ENCODE measurements at regions not wholly inside any gene's neighbourhood (a gene's known extent, or its start where the extent isn't known, plus 50 kb on each side); places are given as distances from the start of the nearest gene placed in this dataset.

DNA sequence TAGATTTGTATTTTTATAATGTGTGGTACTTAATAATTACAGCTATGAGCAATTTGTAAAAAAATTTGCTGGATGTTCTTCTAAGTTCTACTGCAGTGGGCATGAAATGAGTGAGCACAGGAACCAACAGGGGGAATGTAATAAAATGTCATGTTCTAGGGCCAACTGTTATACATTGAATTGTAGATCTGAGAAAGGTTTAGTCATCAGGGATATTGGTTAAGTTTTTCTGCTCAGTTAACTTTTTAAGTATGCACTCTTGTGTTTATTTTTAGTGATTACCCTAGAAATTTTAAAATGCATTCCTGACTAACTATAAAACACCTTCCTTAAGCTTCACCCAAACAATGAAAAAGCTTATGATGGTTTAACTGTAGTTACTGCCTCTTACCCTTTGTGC lies 101.8 kb downstream of the CAND1 start:
- DNase-seq (ENCODE audit: low read depth in 1 of 2, low spot score in 1 of 2): no peak

DNA sequence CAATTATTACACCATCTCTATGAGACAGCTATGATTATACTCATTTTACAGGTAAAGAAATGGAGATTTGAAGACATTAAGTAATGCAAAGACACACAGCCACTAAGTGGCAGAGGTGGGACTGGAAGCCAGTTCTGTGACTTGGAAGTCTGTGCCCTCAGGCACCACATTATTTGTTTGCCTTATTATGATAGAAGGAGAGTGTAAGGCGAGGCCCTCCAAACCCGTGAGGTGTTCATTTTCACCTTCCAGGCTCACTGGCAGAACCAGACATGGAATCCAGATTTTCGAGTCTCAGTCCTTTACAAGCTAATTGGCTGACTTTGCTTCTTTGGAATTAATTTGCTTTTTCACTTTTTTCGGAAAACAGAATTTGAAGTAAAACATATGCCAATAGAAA lies 107.9 kb downstream of the CAND1 start:
- no peak for DNase-seq (ENCODE audit: low read depth in 1 of 2, low spot score in 1 of 2)

DNA sequence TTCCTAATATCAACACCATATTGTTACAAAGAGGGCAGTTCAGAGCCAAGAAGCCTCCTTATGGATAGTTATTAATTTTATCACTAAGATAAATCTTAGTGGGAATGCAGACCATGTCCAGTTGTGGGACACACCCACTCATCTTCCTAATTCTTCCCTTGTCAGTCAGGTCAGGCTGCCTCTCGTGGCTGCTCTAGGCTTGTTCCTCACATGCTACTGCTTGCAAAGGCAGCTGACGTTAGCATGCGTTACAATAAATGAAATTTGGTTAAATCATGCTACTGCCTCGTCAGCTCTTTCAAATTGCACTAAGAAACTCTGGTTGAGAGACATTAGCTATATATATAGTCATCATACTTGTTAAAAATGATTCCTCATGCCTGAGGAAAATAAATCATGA lies 108.4 kb downstream of the CAND1 start:
- no peak for DNase-seq (ENCODE audit: low read depth in 1 of 2, low spot score in 1 of 2)

DNA sequence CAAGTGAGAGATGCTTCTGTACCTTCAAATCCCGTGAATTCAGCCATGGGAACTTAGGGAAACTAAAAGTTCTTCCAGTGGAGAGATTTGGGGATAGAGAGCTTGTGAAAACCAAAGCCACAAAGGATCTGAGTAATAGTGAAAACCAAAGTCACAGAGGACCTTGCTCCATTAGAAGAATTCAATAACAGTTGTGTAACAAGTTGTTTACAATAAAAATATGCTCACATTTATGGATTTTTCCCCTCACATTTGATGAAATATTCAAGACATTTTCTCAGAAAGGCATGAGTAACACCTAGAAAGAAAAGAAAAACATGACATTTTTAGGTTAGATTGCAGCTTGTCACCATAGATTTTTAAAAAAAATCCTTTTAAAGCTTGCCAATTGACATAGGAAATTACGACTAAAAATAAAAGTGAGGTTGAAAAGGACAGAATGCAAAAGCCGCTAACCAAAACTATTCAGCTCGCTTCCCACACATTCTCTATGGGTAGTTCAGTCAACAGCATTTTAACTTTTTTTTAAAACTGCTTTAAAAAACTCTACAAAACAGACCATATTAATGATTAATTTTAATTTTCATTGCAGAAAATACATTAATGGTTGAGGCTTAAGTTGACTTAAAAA lies 113.2 kb downstream of the CAND1 start:
- DNase-seq (ENCODE audit: low read depth in 1 of 2, low spot score in 1 of 2): no peak

DNA sequence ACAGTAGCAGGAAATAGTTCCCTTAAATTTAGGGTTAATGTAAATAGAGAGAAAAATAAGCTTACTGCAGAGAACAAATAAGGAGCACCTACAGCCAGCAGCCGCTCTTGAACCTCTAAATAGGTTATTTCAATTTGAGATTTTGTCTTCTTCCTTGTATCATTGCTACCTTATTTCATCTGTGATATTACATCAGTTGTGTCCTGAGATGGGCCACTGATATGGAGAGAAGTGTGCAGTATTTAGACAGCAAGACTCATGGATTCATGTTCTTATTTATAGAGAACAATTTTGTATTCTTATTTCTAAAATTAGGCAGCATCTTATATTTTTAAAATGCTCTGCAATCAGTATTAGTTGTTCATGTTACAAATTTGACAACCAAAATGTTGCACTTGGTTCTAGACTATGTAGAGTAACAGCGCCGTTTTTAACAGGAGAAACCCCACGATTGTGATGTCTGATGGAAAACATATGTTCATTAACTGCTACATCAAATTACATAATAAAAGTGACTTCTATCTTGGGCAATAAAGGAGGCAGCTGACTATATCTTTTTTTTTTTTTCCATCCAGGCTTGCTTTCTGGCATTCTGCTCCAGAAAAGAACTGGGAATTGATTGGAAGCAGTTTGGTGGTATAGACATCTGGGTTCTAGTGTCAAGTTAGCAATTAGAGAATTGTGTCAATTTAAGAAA lies 117.9 kb downstream of the CAND1 start:
- no peak for DNase-seq (ENCODE audit: low read depth in 1 of 2, low spot score in 1 of 2)

DNA sequence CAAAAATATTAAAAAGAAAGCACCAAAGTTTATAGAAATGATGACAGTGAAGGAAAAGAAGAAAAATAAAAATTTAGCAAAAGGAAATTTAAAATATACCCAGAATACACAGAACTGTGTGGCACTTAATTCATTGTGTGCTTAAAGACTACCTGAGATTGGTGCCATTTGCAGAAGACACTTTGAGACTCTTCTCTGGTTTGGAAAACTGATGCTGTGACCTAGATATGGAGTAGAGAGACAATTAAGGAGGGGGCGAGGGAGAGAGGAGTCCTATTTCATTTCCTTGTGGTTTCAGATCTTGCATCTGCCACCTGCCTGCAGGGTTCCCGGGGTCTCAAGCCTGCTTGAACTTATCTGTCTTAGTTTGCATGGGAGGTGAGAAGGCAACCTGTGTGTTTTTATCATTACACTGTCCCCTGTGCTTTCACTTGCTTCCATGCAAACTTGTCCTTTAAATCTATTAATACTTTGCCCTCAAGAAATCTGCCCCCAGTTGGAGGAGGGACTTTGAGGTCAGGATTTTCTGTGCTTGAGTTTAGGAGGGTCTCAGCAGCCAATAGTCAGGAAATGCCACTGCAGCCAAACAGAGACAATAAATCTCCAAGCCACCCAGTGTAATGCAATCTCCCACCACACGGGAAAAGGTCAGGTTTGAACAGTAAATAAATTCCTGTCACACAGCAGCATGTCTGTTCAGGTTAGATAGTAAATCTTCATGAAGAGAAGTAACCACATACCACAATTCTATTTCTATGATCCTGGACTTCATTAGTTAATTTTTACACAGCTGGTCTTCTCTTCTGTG lies 119.4 kb downstream of the CAND1 start:
- no peak for DNase-seq (ENCODE audit: low read depth in 1 of 2, low spot score in 1 of 2)

DNA sequence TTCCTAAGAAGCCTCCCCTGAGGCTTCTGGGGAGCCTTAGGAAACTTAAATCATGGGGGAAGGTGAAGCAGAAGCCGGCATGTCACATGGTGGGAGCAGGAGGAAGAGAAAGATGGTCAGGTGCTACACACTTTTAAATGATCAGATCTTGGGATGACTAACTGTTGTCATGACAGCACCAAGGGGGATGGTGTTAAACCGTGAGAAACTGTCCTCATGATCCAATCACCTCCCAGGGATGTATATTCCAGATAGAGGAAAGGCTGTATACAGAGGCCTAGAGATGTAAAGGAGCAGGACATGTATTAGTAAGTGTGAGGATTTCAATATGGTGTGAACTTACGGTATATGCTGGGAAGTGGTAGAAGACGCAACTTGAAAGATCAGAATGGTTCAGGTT lies 121.1 kb downstream of the CAND1 start:
- no peak for DNase-seq (ENCODE audit: low read depth in 1 of 2, low spot score in 1 of 2)

DNA sequence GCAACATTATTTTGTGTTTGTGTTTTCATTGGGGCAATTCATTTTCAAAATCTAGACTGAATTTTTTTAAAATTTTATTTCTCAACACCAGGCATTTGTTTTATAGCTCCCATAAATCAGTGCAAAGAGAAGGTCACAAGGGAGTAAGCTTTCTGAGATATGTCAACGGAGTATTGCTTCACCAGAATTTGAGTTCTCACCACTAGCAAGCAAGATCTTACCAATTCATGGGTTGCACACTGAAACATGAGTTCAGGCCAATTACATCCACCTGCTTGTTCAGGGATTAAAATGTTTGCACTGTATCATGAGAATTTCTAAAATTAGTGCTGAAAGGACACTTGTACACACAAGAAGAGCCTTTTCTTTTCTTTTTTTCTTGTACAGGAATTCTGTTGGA lies 121.9 kb downstream of the CAND1 start:
- no peak for DNase-seq (ENCODE audit: low read depth in 1 of 2, low spot score in 1 of 2)

DNA sequence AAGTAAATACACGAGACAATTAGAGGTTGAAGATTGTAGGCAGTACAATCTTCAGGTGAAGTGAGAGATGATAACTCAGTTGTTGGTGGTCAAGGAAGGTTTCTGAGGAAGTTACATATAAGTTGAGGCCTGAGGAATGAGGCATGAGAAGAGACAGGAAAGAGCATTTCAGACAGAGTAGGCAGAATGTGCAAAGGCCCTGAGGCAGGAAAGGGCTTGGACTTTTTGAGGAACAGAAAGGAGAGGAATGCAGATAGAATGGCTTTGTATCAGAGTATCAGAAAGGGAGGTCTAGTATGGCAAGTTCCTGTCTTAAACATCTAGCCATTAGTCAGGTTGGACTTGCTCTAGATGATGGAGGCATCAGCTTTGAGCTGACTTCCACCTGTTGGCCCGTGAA lies 122.5 kb downstream of the CAND1 start:
- no peak for DNase-seq (ENCODE audit: low read depth in 1 of 2, low spot score in 1 of 2)

DNA sequence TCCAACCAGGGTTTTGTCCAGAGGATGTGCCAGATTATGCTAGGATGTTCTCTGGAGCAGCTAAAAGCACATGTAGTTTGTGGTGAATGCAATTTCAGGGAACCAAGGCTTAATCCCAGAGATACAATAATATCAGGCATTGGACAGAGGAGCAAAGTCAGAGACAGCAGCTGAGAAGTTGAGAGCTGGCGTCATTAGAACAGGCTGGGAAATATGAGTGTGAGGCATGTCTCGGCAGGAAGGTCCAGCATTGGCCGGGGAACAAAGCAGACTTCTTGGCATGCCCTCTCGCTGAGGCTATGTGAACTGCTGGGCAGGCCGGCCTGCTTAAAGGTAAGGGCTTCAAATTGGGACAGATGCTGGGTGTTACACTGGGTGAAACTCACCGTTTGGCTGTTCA lies 125.4 kb downstream of the CAND1 start:
- no peak for DNase-seq (ENCODE audit: low read depth in 1 of 2, low spot score in 1 of 2)

DNA sequence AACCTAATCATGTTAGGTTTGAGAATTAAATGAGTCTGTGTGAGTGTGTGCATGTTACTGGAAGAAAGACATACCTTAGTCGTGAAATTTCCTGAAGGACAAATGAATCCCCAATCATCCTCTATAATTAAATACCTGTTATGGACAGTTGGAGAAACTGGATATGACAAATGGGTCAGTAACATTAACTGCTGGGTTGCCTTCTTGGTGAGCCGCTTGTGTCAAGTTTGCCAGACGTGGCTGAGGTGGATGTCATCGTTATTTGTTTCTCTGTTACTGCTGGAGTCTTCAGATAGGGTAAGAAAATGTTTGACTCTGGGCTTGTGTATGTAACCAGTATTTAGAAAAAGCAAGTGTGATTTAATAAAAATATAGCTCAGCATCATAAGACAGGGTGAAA lies 131.6 kb downstream of the CAND1 start:
- DNase-seq (ENCODE audit: low read depth in 1 of 2, low spot score in 1 of 2): no peak

DNA sequence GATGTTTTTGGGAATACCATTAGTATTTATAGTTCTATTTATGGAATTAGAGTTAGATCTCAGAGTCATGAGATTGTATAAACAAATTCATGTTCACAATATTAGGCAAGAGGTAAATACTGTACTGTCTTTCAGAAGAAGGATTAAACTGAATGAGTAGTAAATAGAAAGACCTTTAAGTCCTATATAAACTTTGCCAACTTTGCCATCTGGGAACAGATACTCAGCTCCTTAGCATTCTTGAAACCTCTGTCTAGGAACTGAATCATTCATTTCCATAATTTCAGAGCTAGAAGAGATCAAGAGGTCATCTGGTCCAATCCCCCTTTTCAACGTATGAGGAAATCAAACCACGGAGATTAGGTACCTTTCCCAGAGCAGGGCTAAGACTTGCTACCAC lies 141.1 kb downstream of the CAND1 start:
- DNase-seq (ENCODE audit: low read depth in 1 of 2, low spot score in 1 of 2): no peak

DNA sequence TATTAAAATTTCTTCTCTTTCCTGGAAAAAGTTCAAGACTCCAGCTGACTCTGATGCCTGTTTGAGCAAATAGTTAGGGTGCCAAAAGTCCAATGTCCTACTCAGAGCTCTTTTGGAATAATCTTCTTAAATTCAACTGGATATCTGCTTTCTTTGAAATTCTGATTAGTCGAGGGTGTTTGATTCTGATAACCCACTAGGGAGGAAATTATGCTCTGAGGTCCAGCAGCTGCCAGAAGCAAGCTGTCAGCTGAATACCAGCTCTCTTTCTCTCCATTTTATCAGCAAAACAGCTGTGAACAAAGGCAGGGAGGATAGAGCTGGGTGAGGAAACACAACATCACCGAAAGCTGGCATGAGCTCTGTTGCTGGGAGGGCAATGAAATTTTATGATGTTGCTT lies 141.5 kb downstream of the CAND1 start:
- DNase-seq (ENCODE audit: low read depth in 1 of 2, low spot score in 1 of 2): no peak

DNA sequence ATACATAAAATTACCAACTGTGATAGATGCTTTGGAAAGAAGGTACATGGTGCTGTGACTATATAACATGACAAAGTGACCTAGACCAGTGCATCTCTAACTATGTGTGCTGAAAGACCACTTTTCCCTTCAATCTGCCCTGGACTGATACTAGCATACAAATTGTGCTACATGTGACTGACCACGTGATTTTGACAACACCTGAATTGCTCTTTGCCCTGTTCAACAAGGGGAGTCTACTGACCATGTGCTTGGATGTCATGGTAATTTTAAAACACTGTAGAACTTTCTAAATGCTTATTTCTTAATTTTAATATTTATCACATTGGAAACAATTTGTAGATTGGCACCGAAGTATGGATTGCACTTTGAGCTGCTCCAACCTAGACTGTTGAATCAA lies 142.4 kb downstream of the CAND1 start:
- no peak for DNase-seq (ENCODE audit: low read depth in 1 of 2, low spot score in 1 of 2)

DNA sequence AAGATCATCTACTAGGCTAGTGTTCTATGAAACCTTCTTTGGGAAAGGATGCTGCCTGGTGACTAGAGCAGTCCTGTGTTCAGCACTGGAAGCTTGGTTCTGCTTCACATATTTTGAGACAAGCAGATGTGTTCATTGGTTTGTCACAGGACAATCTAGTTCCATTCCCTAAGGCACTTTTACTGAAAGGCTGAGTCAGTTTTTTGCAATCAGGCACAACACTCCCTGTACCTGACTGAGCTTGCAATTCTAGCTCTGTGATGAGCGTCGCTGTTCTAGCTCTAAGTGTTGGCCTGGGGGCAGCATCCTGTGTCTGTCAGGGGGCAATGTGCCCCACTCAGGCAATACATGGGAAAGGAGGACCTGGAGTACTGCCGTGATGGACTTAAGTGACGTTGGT lies 144.4 kb downstream of the CAND1 start:
- no peak for DNase-seq (ENCODE audit: low read depth in 1 of 2, low spot score in 1 of 2)

DNA sequence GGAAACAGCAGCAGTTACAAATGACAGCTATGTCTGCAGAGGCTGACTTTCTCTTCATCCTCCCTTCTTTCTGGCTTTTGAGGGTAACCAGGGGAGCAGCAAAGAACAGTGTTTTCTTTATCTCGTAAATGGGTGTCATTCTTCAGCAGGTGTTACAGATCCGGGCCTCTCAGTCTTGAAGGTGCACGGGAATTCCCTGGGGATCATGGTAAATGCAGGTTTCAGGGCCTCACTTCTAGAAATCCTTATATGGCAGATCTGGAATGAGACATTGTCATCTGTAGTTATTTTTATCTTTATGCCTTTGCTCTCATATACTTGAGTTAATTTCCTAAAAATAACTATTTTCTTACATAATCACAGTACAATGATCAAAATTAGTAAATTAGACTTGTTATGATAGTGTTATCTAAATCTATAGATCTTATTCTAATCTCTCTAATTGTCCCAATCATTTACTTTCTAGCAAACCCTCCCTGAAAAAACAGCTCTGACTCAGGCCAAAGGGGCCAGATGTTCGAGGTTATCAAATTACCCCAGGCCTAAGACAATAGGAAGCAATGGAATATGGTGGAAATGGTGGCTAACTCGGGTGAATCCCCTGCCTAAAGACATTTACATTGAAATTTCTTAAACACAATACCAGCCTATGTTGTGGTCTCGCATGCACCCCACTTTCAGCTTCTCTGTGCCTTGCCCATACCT lies 145.0 kb downstream of the CAND1 start:
- DNase-seq (ENCODE audit: low read depth in 1 of 2, low spot score in 1 of 2): no peak

DNA sequence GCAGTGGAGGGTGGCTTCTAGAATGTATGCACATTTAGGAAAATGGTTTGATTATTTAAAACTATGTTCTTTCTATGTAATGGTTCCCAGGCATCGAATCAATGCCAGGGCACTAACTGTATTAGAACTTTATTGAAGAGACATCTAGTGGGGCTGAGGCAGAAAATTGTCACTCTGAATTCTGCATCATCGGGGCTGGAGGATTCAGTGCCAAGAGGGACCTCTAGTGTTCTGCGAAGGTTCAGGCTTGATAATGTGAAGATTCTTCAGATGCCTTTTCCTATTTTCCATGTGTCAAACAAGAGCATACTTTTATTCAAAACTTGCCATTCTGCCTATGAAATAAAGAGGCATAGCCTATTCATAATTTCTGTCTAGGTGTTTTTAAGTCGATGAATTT lies 146.3 kb downstream of the CAND1 start:
- DNase-seq (ENCODE audit: low read depth in 1 of 2, low spot score in 1 of 2): no peak

DNA sequence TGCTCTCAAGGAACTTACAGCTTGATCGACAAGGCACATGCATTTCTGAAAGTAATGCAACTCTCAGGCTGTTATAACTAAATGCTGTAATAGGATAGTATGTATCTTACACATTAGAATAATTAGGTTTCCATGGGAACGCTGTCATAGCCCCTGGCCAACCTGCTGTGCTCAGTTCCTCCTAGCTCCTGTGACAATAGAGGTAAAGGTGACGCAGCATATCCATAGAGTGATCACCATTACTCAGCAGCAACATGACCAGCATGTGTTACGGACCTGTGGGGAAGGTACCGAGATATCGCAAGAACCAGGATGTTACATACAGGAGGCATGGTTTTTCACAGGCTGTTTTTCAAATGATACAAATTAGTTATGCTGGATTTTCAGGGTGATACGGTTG lies 150.7 kb downstream of the CAND1 start:
- no peak for DNase-seq (ENCODE audit: low read depth in 1 of 2, low spot score in 1 of 2)

DNA sequence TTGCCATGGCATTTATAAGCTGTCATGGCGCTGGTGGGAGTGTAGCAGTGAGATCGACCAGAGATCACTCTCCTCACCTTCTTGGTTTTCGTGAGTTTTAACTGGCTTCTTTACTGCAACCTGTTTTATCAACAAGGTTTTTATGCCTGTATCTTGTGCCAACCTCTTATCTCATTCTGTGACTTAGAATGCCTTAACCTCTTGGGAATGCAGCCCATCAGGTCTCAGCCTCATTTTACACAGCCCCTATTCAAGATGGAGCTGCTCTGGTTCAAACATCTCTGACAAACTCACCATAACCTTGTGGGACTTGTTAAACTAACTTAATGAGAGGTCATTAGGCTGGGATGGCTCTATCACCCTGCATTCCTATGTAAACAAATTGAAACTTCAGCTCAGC lies 151.3 kb downstream of the CAND1 start:
- no peak for DNase-seq (ENCODE audit: low read depth in 1 of 2, low spot score in 1 of 2)

DNA sequence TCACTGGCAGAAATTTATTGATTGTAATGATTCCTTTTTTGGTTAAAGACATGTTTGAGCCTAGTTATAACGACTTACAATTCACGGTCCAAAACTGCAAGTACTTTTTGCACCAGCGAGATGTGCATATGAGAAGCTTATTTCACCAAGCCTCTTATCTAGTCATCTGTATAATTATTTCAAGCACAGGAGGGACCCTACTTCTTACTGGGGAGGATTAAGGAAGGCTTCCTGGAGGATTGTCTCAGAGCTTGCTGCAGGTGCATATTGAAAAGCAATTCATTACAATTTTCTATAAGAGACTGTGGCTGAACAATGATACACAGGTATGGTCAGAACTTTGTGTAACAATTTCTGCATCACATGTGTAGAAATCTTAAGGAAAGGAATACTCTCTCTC lies 152.9 kb downstream of the CAND1 start:
- no peak for DNase-seq (ENCODE audit: low read depth in 1 of 2, low spot score in 1 of 2)

DNA sequence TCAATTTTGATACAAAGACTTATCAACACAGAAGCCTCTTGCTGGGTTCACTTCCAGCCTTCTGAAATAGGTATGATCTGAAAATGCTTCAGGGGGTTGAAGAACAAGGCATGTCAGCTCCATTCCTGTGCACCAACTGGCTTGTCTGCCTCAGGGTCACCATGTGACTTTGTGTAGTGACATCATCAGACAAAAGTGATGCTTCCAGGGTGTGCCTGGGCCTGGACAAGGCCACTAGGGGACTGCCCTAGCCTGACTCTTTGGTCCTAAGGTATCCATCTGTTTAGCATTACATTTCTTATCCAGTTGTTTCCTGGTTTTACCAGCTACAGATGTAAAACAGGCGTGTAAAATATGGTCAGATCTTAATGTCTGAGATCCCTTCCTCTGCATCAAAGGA lies 155.6 kb downstream of the CAND1 start:
- no peak for DNase-seq (ENCODE audit: low read depth in 1 of 2, low spot score in 1 of 2)

DNA sequence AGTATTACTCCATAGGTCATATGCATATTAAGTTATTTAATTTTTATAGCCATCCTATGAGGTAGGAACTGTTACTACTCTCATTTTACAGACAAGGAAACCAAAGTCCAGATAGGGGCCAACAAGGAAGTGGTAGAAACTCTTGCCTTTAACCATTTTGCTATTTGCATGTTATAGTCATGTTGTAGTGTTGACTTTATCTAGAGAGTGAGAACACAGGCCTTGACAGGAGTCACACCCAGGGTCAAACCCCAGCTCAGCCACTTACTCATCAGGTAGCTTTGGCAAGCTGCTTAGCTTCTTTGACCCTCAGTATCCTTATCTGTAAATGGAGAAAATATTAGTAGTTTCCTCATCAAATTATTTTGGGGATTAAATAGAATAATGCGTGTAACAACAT lies 156.2 kb downstream of the CAND1 start:
- no peak for DNase-seq (ENCODE audit: low read depth in 1 of 2, low spot score in 1 of 2)

Measured in activated CD4-positive, alpha-beta T cell treated with anti-CD3 and anti-CD28 coated beads, Interleukin-2, amount 50 U/mL, for 24 hours (primary cell).